ENCODE measurements at regions not wholly inside any gene's neighbourhood (a gene's known extent, or its start where the extent isn't known, plus 50 kb on each side); places are given as distances from the start of the nearest gene placed in this dataset.
"Not testable (repeated sequence)": the region's sequence is repeated elsewhere in the genome, so short reads cannot be mapped to it uniquely, and the experiment has no call there.

DNA sequence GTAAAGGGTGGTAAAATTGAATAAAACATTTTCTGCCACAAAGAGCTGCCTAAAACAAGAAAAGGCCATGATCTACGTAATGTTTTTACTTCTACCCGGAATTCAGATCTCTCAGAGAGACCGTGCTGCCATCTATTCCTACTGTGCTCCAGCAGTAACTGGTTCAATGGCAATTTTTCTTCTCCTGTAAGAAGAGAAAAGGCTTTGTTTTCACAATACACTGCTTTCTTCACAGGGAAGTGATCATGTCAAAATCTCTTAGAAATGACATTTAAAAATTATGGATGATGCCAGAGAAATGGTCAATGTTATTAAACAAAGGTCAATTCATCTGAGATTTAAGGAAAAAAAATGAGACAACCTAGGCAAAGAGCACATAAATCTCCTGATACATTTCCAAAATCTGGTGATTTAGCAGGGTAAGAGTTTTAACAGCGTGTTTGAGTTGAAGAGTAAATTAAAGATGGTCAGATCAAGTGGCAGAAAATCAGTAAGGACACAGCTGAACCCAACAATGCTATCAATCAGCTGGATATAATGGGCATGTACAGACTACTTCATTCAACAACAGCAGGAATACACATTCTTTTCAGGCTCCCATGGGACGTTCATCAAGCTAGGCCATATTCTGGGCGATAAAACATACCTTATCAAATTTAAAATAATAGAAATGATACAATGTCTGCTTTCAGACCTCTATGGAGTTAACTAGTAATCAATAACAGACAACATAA lies 523.1 kb downstream of the CHSY3 start:
- no peak for DNase-seq

DNA sequence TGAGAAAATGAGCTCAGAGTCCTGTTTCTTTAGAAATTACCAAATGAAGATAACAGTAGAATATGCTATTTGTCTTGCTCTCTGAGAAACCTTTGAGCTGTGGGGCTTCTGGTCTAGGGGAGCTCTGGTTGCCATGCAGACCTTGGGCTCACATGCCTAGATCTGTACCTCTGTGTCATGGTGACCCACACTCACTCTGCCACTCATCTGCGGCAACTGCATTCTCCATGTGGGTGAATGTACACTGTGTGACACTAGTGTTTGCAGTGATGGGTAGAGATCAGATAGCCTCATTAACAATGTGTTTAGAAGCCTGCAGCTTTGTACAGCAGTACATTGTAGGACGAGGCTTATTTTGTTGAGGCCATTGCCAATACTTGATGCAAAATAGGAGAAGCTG lies 521.2 kb downstream of the CHSY3 start:
- DNase-seq: no peak

DNA sequence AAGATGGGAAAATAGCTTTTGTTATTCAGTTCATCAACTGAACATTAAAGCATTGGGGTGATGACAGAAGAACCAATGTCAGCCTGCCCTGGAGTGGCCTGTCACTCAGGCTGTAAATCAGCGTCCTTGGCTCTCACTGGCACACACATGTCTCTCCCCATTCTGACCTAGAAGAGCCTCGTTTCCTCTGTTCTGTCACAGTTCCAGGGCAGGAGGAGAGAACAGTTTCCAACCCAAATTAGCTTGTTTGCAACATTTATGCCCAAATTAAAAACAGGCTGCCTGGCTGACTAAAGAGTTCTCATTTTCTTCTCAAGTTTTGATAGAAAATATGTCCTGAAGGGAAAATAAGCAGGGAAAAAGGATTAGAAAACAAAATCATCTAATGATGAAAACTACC lies 520.1 kb downstream of the CHSY3 start:
- no peak for DNase-seq

GRCh38 chr5:130402906-130403305 lies 498.6 kb downstream of the CHSY3 start:
- no peak for DNase-seq

DNA sequence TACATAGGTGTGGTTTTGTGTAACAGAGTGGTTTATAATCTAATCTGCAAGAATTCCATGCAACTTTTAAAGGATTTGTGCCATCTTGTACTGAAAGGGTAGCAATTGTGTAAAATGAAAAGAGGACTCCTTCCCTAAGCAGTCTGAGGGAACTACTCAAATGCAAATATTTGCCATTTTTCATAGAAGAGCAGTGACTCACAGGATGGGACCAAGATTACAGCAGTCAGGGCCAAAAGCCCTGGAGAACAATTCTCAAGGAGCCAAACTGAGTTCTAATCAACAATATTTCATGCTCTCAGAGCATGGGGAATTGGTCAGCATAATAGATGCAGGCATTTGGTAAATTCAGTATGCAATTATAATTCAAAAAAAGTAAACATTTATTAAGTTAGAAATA lies 495.8 kb downstream of the CHSY3 start:
- no peak for DNase-seq

- DNase-seq: no peak
Measured at GRCh38 chr5:130398825-130399224, 494.6 kb downstream of the CHSY3 start.

DNA sequence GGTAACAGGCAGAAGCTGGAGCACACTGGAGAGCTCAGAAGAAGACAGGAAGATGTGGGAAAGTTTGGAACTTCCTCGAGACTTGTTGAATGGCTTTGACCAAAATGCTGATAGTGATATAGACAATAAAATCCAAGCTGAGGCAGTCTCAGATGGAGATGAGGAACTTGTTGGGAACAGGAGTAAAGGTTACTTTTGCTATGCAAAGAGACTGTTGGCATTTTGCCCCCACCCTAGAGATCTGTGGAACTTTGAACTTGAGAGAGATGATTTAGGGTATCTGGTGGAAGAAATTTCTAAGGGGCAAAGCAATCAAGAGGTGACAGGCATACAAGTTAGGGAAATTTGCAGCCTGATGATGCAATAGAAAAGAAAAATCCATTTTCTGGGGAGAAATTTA lies 493.5 kb downstream of the CHSY3 start:
- DNase-seq: not testable (repeated sequence)

- no peak for DNase-seq
Measured at GRCh38 chr5:130397132-130397531, 492.9 kb downstream of the CHSY3 start.

DNA sequence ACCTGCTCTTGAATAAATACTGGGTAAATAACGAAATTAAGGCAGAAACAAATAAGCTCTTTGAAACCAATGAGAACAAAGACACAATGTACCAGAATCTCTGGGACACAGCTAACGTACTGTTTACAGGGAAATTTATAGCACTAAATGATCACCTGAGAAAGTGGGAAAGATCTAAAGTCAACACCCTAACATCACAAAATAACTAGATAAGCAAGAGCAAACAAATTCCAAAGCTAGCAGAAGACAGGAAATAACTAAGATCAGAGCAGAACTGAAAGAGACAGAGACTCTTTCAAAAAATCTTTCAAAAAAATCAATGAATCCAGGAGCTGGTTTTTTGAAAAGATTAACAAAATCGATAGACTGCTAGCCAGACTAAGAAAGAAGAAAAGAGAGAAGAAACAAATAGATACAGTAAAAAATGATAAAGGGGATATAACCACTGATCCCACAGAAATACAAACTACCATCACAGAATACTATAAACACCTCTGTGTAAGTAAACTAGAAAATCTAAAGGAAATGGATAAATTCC lies 487.5 kb downstream of the CHSY3 start:
- DNase-seq: not testable (repeated sequence)

GRCh38 chr5:130386155-130386554 lies 481.9 kb downstream of the CHSY3 start:
- DNase-seq: no peak

DNA sequence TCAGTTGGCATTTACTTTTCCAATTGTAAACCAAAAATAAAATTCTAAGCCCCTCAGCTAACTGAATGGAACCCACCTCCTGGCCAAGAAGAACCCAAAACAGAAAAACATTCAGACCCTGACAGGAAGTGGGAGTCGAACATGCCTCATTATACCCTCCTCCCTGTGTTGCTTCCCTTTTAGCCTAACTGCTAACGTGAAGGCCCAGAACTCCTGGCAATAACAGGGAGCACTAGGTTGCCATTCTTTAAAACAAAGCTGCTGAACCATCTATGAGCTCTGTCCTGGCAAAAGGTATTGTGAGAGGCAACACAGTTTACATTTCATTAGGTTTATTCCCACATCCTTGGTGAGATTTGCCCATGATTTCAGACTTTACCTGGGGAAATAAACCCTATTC lies 481.4 kb downstream of the CHSY3 start:
- no peak for DNase-seq

- no peak for DNase-seq
Measured at GRCh38 chr5:130365956-130366355, 461.7 kb downstream of the CHSY3 start.

DNA sequence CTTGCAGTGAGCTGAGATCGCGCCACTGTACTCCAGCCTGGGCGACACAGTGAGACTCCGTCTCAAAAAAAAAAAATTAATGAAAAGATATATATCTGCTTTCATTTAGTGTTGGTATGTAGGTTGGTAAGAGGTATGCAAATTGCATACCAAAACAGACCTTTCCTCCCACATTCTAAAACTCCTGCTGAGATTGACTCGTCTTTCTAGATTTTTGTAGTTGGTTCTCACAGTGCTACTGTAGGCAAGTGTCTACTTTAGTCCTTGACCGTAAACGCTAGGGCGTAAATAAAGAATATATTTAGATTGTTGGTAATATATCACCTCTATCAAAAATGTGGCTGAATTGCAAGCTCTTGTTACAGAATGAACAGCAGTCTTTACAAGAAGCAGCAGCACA lies 445.9 kb downstream of the CHSY3 start:
- DNase-seq: no peak

GRCh38 chr5:130337179-130337888 lies 433.1 kb downstream of the CHSY3 start:
- no peak for DNase-seq

GRCh38 chr5:130335117-130335516 lies 430.9 kb downstream of the CHSY3 start:
- DNase-seq: no peak

DNA sequence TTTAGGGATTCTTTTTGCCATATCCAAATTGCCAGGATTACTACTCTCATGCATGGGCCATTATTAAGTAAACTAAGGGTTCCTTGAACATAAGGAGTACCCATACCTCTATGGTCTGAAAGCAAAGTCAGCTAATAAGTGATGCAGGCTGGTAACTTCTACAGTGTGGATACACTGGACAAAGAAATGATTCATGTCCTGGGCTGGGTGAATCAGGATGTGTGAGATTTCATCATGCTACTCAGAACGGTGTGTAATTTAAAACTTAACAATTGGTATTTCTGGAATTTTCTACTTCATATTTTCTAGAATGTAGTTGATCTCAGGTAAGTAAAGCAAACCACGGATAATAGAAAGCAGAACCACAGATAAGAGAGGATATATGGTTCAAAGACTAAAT lies 428.8 kb downstream of the CHSY3 start:
- DNase-seq: no peak

GRCh38 chr5:130331332-130331731 lies 427.1 kb downstream of the CHSY3 start:
- no peak for DNase-seq

GRCh38 chr5:130324953-130325671 lies 420.8 kb downstream of the CHSY3 start:
- no peak for DNase-seq

GRCh38 chr5:130323804-130324454 lies 419.7 kb downstream of the CHSY3 start:
- no peak for DNase-seq

GRCh38 chr5:130321931-130322330 lies 417.7 kb downstream of the CHSY3 start:
- DNase-seq: no peak

GRCh38 chr5:130316971-130317680 lies 412.9 kb downstream of the CHSY3 start:
- no peak for DNase-seq

DNA sequence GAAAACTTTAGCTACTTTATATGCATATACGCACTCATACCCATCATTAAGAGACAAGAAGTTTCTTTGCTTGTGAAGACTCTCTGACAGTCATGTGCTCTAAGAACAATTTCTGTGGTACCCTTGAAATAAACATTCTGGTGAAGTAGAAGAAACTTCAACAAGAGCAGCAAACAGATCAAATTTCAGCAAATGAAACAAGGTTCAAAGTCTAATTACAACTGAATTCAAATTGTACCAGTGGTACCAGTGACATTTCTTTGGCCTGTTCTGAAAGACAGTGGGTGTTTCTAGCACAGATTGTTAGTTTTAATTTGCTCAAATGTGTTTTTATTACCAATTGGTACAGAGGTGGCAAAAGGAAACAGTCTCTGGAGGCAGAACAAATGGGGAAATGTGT lies 391.0 kb downstream of the CHSY3 start:
- no peak for DNase-seq

- DNase-seq: not testable (repeated sequence)
Measured at GRCh38 chr5:130294798-130295197, 390.5 kb downstream of the CHSY3 start.
